NCI-H2171 treated with DMSO at 0.1 percent for 48 hours (cell line): ENCODE measurements at regions not wholly inside any gene's neighbourhood (a gene's known extent, or its start where the extent isn't known, plus 50 kb on each side); places are given as distances from the start of the nearest gene placed in this dataset.
"Not testable (repeated sequence)": the region's sequence is repeated elsewhere in the genome, so short reads cannot be mapped to it uniquely, and the experiment has no call there.

Source experiments
- DNase-seq: peaks from one replicate; lab custom pipeline; 2025; lab: John Stamatoyannopoulos, UW

DNA sequence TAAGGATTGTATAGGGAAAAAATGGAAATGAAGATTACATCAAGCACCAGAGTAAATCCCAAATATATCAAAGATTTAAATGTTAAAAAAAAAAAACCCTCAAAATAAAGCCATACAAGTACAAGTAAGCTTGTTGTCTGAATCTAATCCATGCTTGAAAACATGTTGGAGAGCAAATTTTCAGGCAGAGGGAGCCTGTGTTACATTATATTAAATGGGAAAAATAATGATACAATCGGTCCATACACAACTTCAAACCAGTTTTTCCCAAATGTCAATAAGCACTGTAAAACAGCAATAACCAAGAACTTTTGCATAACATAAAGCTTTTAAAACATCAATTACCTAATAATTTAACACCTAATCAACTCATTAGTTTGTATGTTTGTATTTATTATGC lies 949.4 kb upstream of the ADGRL4 start:
- DNase-seq: no peak

DNA sequence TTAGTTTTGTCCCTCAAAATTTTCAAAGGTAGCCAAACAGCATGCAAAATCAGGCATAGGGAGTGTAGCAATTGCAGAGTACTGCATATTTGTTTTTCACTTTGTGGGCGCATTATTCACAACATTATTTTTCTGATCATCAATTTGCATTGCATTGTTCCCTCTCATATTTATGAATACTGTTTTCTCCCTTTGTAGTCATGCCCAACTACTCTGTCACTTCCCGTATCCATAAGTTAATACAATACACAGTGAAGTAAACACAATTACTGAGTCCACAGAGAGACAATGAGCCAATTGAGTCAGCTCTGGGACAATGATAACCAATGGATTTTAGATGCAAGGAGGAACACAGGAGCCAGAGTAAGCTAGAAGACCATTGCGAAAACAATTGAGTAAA lies 944.0 kb upstream of the ADGRL4 start:
- DNase-seq: no peak

DNA sequence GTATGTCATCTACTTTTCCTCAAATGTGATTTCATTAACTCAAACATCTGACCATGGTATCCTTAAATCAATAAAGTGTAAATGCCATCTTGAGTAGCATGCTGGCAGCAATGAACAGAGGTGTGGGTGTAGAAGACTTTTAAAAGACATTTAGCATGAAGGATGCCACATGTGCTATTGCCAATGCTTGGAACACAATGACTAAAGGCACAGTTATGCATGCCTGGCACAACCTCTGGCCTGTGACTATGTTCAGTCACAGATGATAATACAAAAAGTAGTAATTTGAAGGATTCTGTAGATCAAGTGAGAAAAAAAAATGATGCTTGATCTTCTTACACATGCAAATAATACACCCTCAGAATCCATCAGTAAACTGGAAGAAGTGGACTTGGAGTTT lies 938.9 kb upstream of the ADGRL4 start:
- DNase-seq: no peak

DNA sequence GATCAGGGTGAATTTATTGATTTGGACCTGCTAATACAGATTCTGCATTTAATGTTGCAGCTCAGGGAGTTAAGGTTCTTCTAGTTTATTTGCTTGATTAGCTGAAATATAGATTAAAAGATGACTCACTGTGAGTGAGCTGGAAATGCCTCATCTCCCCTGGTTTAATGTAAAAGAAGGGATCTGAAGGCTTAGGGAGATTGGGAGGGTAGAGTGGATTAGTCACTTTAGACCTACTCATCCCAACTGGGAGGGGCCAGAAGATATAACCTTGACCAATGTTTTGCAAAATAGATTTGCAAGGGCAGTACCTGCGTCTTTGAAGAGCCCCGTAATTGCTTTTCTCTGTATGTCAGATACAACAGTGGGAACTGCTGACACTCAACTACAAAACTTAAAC lies 922.8 kb upstream of the ADGRL4 start:
- DNase-seq: no peak

DNA sequence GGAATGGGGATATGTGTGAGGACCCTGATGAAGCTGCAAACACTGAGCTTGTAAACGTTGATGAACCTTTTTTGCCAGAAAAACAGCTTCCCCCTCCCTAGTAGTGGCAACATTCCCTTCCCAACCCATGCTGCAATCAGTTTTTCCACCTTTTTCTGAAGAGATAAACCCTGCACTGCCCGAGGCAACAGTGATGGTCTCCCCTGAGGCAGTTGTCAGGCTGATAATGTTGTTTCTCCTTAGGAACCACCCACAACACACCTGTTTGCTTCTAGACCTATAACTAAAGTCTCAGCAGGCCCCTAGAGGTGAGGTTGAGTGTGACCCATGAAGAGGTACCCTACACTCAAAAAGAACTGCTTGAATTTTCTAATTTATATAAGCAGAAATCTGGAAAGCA lies 922.4 kb upstream of the ADGRL4 start:
- no peak for DNase-seq

DNA sequence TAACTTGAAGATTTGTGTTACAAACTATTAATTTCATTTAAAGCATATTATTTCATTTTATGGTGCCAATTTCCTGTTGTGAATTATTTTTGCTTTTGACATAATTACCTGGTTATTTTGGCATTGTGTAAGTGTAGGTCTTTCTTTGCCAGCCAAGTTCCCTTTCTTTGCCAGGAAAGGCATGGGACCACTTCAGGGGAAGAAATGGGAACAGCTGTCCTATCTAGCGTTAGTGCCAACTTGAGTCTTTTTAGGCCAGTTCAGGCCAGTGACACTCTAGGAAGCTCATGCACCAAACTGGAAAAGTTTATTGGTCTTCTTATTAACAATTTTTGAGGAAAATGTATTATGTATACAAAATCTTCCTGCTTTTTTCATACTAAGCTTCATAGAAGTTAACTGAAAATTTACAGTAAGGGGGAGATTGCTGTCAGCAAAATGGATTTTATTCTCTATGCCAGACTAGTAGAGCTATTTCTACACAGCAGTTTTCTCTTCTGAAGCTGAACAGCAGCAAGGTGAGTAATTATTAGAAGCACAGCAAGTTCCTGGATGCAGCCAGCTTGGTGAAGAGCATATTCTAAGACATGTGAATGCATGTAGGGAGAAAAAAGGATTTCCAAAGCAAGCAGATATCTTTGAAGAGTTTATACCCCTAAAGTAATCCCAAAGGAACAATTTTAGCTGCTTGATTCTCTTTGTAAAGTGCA lies 914.6 kb upstream of the ADGRL4 start:
- DNase-seq: no peak

DNA sequence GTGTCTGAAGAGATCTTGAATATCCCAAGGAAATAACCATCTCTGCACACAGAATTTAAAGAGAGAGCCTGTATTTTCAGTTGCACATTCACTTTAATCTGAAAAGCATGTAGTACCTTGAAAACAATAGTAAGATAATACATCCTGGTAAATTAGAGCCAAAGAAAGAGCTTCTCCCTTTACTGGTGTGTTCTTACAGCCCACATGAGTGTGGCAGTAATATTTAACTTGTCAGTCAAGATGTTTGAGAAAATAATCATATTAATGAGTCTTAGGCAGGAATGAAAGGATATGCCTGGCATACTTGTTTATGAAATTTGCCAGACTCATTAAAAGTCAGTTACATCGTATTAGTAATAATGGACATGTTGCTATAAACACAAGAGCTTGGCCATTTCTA lies 908.4 kb upstream of the ADGRL4 start:
- no peak for DNase-seq

DNA sequence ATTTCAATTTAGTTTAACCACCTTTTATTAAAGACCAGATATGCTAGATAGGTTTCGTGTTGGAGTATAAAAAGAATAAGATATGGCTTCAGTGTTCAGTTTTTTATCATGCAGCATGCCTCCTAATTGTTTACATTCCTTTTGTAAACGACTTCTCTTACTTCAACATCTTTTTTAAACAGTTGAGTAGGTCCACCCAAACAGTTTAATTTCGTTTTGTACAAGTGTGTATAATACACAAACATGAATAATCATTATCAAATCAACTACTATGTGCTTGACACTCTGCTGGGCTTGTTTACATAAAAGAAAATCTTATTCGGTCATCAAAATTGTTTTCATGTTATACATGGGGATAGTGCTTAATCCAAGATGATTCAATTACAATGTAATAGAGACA lies 906.3 kb upstream of the ADGRL4 start:
- no peak for DNase-seq

DNA sequence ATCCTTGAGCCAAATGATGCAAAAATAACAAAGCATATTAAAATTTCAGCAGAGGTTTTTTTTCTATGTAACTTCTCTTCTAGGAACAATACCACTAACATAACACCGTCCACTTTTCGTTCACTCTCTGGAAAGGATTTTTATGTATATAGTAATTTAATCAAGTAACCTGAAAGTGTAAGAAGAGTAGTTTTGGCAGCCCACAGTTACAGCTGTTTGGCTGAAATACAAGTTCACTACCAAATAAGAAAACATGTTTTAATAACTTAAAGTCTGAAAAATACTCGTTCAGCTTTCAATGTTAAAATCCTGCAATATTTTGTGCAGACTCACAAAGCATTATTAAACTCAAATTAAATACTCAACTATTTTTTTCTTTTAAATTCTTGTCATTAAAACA lies 896.8 kb upstream of the ADGRL4 start:
- DNase-seq: no peak

DNA sequence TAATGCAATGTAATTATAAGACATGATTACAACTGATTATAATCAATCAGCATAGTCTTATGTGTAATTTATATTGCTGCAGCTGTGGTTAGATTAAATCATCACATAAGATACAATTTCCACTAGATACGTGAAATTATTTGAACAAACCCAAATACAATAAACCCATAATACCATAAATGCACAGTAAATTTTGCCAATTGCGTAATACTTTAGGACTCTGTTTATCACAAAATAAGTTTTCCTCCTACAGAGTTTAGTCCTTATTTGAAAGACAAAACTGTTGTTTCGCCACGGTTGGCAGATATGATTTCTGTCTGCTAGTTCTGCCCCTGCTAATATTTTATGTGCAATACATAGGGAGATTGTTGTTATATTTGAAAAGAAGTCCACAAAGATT lies 895.9 kb upstream of the ADGRL4 start:
- no peak for DNase-seq

DNA sequence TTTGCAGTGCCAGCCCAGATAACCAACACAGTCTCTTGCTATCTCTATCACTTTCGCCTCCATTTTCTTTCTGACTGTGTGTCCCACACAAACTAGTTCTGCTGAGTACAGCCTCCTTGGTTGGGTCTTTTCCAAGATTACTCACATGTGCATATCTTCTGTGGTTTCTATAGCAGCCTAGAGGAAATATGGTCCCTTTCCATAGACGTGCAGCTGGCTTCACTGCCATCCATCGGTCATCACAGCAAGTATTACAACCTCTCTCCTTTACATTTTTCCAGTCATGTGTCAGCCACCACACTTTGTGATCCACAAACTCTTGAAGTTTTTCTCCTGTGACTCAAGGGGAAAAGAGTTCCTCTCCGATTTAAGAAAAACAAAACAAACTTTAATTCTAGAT lies 893.4 kb upstream of the ADGRL4 start:
- DNase-seq: no peak

DNA sequence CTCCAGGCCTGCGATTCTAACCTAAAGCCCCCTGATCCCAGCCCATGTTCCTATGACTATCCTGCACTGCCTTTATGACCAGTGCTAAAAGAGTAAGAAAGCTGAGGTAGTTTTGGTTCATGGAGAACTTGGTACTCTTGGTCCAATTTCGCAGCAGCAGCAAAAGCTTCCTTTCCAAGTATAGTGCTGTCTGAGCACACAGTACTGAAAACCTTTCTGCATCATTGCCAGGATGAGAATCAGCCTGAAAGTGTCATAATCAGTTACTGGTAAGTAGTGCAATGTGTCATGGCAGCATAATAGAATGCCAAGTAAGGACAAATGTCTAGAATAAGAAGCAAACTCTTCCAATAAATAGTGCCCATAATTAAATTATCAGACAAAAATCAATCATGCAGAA lies 889.6 kb upstream of the ADGRL4 start:
- DNase-seq: no peak

DNA sequence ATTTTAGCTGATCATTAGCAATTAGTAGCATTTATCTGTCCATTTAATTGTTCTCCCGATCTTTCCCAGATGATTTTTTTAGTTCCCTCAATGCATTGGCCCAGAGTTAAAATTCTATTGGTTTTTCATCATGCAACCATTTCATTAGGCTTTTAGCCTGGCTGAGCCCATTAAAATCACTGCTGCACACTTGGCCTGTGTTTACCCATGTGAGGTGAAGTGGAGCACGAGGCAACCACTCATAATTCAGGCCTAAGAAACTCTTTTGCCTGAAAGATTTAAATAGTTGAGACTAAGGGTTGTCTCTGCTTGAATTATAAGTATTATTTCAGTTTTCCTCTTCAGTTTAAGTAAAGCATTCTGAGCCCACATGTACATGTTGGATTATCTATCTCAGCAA lies 889.0 kb upstream of the ADGRL4 start:
- DNase-seq: no peak

DNA sequence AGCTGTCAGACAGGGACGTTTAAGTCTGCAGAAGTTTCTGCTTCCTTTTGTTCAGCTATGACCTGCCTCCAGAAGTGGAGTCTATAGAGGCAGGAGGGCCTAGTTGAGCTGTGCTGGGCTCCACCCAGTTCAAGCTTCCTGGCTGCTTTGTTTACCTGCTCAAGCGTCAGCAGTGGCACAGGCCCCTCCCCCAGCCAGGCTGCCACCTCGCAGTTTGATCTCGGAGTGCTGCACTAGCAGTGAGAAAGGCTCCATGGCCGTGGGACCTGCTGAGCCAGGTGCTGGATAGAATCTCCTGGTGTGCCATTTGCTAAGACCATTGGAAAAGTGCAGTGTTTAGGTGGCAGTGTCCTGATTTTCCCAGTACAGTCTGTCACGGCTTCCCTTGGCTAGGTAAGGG lies 887.6 kb upstream of the ADGRL4 start:
- not testable (repeated sequence) for DNase-seq

DNA sequence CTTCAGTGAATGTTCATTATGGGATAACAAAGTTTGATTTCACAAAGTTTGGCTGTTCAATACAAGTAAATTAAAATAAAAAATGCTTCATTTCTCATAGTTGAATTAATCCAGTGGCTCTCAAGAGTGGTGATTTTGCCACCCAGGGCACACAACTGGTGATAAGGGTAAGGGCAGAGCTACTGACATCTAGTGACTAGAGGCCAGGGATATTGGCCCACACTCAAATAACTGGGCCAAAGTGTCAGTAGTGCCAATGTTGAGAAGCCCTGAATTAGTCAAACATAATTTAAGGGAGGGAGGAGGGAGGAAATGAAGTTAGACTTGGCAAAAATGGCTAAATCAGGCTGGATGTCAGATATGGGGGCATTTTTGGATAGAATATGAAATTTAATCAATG lies 880.5 kb upstream of the ADGRL4 start:
- no peak for DNase-seq

DNA sequence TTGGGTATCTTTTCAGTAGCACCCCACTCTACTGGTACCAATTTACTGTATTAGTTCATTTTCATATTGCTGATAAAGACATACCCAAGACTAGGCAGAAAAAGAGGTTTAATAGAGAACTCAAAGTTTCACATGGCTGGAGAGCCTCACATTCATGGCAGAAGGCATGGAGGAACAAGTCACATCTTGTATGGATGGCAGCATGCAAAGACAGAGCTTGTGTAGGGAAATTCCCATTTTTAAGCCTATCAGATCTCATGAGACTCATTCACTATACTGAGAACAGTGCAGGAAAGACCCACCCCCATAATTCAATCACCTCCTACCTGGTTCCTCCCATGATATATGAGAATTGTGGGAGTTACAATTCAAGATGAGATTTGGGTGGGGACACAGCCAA lies 878.6 kb upstream of the ADGRL4 start:
- DNase-seq: no peak

DNA sequence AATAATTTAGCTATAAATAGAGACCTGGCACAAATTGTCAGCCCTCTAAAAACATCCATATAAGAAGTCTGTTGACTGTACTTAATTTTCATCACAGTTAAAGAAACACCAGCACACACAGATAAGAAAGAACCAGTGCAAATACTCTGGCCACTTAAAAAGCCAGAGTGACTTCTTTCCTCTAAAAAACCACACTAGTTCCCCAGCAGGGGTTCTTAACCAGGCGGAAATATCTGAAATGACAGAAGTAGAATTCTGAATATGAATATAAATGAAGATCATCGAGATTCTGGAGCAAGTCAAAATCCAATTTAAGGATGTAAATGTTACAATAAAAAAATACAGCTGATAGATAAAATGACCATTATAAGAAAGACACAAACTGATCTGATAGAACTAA lies 870.6 kb upstream of the ADGRL4 start:
- no peak for DNase-seq

DNA sequence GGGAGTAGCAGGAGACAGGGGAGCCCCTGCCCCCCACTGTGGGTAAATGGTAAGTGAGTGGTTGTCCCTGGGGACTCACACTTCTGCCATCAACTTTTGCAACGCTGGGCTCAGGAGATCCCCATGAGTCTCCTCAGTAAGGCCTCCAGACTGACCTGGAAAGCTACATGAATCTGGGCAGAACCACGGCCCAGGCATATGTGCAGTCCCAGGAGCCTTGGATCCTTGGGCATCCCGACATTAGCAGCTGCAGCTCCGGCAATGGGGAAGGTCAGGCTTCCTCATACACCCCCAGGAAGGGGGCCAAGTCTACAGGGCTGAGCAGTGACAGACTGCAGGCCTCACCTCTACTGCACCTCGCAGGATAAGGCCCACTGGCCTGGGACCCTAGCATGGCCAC lies 868.7 kb upstream of the ADGRL4 start:
- no peak for DNase-seq

DNA sequence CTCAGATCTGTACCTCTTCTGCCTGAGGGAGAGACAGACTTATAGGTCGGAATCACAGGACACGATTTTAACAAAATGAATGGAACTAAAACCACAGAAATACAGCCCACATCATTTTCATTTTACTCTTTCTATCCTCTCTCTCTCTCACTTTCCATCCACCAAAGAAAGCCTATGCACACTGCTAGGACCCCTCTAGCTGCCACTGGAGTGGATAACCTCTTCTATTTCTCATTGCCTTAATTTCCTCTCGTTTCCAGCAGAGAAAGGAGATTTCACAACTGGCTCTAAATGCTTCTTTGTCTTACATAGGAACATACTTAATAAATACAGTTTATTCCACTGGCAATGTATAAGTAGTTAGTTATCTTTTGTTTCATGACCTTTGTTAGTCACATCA lies 867.8 kb upstream of the ADGRL4 start:
- DNase-seq: no peak

DNA sequence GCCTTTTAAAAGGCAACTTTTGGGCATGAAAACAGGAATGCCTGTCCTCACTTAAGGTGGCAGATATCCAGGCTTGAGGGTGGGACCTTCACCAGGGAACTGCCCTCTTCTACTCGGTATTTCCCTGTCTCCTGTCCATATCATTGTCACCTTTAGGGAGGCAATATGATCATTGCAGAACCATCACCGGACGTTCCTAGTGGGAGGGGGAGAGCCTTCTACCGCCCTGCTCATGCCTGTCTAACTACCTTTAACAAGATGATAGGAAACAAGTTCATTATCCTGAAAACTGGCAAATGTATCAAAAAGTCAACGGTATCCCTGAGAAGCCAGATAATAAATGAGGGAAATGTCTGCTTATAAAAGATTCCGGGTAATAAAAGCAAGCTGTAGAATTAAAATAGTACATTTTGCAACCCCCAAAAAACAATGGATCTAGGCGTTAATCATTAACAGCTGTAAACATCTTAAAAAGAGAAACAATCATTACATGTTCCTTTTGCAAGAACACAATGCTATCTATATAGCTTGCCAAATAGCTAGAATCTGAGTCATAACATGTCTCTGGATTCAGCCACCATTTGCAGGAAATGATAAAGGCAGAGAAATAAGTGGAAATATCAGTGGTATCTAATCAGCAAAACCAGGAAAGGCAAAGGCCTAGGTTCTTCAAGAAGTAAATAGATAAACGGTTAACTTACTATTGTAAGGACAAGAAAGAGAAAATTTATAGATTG lies 852.9 kb upstream of the ADGRL4 start:
- no peak for DNase-seq

DNA sequence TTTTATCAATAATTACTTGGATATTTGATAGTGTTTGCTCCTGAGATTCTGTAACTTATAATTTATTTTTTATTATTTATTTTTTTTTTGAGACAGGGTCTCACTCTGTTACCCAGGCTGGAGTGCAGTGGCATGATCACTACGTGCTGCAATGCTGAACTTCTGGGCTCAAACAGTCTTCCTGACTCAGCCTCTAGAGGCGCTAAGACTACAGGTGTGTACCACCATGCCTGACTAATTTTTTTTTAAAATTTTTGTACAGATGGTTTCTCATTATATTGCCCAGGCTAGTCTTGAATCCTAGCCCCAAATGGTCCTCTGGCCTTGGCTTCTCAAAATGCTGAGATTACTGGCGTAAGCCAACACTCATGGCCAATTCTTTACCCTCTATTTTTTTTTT lies 845.5 kb upstream of the ADGRL4 start:
- DNase-seq: peak; percentile 56

DNA sequence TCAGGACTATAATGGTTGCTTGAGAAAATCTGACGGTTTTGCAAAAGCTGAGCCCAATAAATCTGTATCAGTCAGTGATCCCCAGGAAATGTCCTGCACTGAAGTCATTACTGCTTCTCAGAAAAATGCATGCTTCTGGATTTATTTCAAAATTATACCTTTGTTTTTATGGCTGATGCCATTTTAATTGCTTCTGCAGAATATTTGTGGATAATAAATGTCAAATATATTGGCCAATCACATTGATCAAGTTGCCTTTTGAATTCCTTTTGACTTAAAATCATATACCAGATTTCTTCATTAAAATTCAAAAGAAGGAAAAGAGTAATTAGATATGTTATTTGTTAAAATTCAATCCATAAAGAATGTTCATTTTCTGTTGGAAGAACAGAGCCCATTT lies 842.9 kb upstream of the ADGRL4 start:
- no peak for DNase-seq

DNA sequence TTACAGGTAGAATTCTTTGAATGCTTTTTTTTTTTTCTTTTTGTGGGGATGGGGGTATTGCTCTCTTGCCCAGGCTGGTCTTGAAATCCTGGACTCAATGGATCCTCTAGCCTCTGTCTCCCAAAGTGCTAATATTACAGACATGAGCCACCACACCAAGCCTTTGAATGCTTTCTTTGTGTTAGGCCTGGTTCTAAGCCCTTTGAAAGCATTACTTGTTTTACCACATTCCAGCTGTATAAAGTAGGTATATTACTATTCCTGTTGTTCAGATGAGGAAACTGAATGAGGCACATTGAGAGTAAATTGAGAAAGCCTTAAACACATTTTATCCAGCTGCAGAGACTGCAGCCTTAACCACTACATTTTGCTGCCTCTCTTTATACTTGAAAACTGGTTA lies 841.8 kb upstream of the ADGRL4 start:
- DNase-seq: no peak

DNA sequence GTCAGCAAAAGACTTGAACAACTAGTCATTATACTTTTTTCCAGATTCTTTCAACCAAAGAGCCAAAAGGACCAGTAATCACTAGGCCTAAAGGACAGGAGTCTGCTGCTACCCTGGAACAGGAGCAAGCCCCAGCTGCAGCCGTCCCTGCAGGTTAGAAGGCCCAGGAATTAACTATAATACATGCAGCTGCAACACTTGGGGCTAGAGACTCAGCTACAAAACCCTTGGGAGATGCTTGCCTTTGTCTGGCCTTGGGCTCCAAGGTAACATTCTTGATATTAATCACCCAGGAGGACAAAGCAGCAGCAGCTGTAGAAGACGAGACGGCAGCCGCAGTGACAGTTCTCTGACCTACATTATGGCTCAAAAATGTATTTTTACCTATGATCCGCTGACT lies 841.2 kb upstream of the ADGRL4 start:
- DNase-seq: no peak
